ENCODE measurements at regions not wholly inside any gene's neighbourhood (a gene's known extent, or its start where the extent isn't known, plus 50 kb on each side); places are given as distances from the start of the nearest gene placed in this dataset.

DNA sequence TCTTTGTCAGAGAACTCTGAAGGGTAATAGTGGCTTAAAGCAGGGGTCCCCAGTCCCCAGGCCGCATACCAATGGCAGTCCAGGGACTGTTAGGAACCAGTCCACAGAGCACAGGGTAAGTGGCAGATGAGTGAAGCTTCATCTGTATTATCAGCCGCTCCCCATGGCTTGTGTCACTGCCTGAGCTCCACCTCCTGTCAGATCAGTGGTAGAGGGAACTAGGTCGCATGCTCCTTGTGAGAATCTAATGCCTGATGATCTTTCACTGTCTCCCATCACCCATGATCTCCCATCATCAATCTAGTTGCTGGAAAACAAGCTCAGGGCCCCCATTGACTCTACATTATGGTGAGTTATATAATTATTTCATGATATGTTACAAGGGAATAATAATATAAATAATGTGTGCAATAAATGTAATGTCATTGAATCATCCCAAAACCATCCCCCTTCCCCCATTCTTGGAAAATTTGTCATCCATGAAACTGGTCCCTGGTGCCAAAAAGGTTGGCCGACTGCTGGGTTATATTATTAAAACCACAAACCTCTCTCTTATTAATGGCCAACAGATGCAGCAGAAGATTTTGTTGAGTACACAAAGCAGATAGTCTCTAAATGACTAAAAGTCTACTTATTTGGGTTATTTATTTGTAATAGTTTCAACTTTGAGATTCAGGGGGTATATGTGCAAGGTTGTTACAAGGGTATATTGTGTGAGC, 782.7 kb downstream of the CDH11 start:
- Histone ChIP-seq H3K4me2 (ENCODE audit: insufficient read depth, insufficient read length, low read length) (no peak overlapping the region), H3K4me1 (ENCODE audit: insufficient read depth, low read length) (no peaks in the 10 kb centered on the region; the same call in 1 of the 2 replicates), H2AK5ac (ENCODE audit: insufficient read length, low read length) (no peak overlapping the region), H3K23ac (ENCODE audit: insufficient read length, low read depth, low read length) (no peak overlapping the region), H4K5ac (ENCODE audit: insufficient read length, low read depth, low read length) (no peak overlapping the region), H3K18ac (ENCODE audit: insufficient read length, low read depth, low read length) (no peak overlapping the region), H3K23me2 (ENCODE audit: insufficient read length, low read depth, low read length, poor library complexity, severe bottlenecking) (no peaks in the 10 kb centered on the region), H4K20me1 (ENCODE audit: control insufficient read depth, insufficient read depth, insufficient read length) (no peaks in the 10 kb centered on the region), H2BK5ac (ENCODE audit: insufficient read length, low read length) (no peak overlapping the region), H3K9ac (ENCODE audit: extremely low read depth, insufficient read length, low read length) (no peak overlapping the region), H3K79me1 (ENCODE audit: insufficient read depth, low read depth, low read length, poor library complexity, severe bottlenecking) (no peaks in the 10 kb centered on the region), H2BK12ac (ENCODE audit: insufficient read length, low read depth, low read length) (no peak overlapping the region), H3T11ph (ENCODE audit: low read length) (no peak overlapping the region), H2BK120ac (ENCODE audit: low read depth, low read length, poor library complexity, severe bottlenecking) (no peak overlapping the region), H2BK20ac (ENCODE audit: low read depth, low read length, poor library complexity, severe bottlenecking) (no peak overlapping the region), H2BK15ac (ENCODE audit: low read depth, low read length) (no peak overlapping the region), H2AFZ (ENCODE audit: low read length) (no peak overlapping the region), H3K27ac (ENCODE audit: insufficient read length, low read depth, low read length) (no peak overlapping the region), H4K91ac (ENCODE audit: insufficient read length, low read depth, low read length) (no peak overlapping the region), H3K27me3 (ENCODE audit: insufficient read depth, low read length) (no peaks in the 10 kb centered on the region), H3K56ac (ENCODE audit: insufficient read length, low read depth, low read length) (no peak overlapping the region), H3K14ac (ENCODE audit: insufficient read depth, low read length) (no peak overlapping the region), H3K4ac (ENCODE audit: low read depth, low read length) (no peak overlapping the region), H3K79me2 (ENCODE audit: insufficient read depth, low read length) (no peaks in the 10 kb centered on the region), H4K8ac (replicated peaks; ENCODE audit: insufficient read length, low read depth, low read length) (no peak overlapping the region), H3K9me3 (ENCODE audit: control insufficient read depth, low read depth, low read length) (no peaks in the 10 kb centered on the region)
- Mint-ChIP-seq H3K27ac (no peak overlapping the region), H3K36me3 (ENCODE audit: insufficient read depth in 1 of 3, low read depth in 3 of 3) (peaks cover 0 to 13% (median 3%) of the 10 kb centered on the region in 3 experiments; a peak in 4 of 7 replicates), H3K4me1 (peaks cover 16% of the 10 kb centered on the region in 2 experiments), H3K27me3 (ENCODE audit: low read depth) (no peaks in the 10 kb centered on the region), H3K4me3 (no peak overlapping the region), H3K9me3 (peaks cover 14 to 16% of the 10 kb centered on the region in 2 experiments)
- no peak for DNase-seq
- WGBS (ENCODE audit: extremely low coverage, insufficient read length, low lambda C conversion rate) = no CpG with 5 or more reads among the region's 4 CpGs
- TF ChIP-seq, protein P1, sequence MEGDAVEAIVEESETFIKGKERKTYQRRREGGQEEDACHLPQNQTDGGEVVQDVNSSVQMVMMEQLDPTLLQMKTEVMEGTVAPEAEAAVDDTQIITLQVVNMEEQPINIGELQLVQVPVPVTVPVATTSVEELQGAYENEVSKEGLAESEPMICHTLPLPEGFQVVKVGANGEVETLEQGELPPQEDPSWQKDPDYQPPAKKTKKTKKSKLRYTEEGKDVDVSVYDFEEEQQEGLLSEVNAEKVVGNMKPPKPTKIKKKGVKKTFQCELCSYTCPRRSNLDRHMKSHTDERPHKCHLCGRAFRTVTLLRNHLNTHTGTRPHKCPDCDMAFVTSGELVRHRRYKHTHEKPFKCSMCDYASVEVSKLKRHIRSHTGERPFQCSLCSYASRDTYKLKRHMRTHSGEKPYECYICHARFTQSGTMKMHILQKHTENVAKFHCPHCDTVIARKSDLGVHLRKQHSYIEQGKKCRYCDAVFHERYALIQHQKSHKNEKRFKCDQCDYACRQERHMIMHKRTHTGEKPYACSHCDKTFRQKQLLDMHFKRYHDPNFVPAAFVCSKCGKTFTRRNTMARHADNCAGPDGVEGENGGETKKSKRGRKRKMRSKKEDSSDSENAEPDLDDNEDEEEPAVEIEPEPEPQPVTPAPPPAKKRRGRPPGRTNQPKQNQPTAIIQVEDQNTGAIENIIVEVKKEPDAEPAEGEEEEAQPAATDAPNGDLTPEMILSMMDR (conservative IDR thresholded peaks at IDR 0.05) = no peak

All from H9 (cell line).